B cell (primary cell): ENCODE measurements at regions not wholly inside any gene's neighbourhood (a gene's known extent, or its start where the extent isn't known, plus 50 kb on each side); places are given as distances from the start of the nearest gene placed in this dataset.

ENCODE experiments used
- ATAC-seq: fragments of 200-7000 bp; cut with Tn5 transposase; one replicate; pipeline ENCODE4 v1.10.0; 2021; ENCODE audit warnings: low read depth, mild to moderate bottlenecking, moderate number of reproducible peaks, moderate library complexity
- CTCF ChIA-PET: fragments of 350-600 bp; sonication (Branson Sonifier 250); formaldehyde crosslinking; loops from one replicate; lab custom pipeline; 2021; ENCODE audit warnings: antibody characterized with exemption, inconsistent platforms; lab: Charles Lee
- POLR2A ChIA-PET: fragments of 350-600 bp; sonication (Branson Sonifier 250); formaldehyde crosslinking; loops from one replicate; lab custom pipeline; 2021; ENCODE audit warnings: antibody characterized with exemption; lab: Charles Lee
- DNase-seq: peaks from one replicate; pipeline ENCODE4 v3.0.0; 2013
- H2AFZ ChIP-seq: 2 replicates; pipeline ENCODE4 v1.6.1; 2012; ENCODE audit warnings: mild to moderate bottlenecking, low read depth, low read length; ENCODE audit not compliant: insufficient read depth, poor library complexity, severe bottlenecking
- H3K27ac ChIP-seq, 2 donors: 1 replicate in 1 of 2; 2 replicates in 1 of 2; pipeline ENCODE4 v1.5.1; 2012 to 2013; ENCODE audit warnings: low read length in 2 of 2, mild to moderate bottlenecking in 2 of 2, moderate library complexity in 1 of 2
- H3K27me3 ChIP-seq, 4 experiments: fragments of 200-600 bp in 1 of 4; sonication (generic) in 1 of 4; replicated peaks in 1 of 4; 1 replicate in 2 of 4; 2 replicates in 2 of 4; pipeline versions ENCODE4 v1.6.1 to v1.7.0; 2013 to 2016; ENCODE audit warnings: low read length in 3 of 4, mild to moderate bottlenecking in 2 of 4, mixed read lengths in 1 of 4, moderate library complexity in 1 of 4; ENCODE audit not compliant: insufficient read depth in 4 of 4, control insufficient read depth in 3 of 4; ENCODE audit errors: control extremely low read depth in 1 of 4
- H3K36me3 ChIP-seq, 2 experiments: replicated peaks in 1 of 2; 1 replicate in 1 of 2; 2 replicates in 1 of 2; pipeline versions ENCODE4 v1.6.1 to v1.7.1; 2013; ENCODE audit warnings: low read length in 1 of 2; ENCODE audit not compliant: insufficient read depth in 2 of 2, control insufficient read depth in 1 of 2; ENCODE audit errors: control extremely low read depth in 1 of 2, extremely low read depth in 1 of 2
- H3K4me1 ChIP-seq, 2 donors: fragments of 200-600 bp in 1 of 2; sonication (generic) in 1 of 2; 1 replicate in 1 of 2; 2 replicates in 1 of 2; pipeline versions ENCODE4 v1.5.1 to v1.6.1; 2013 to 2017; ENCODE audit warnings: low read length in 2 of 2; ENCODE audit not compliant: control insufficient read depth in 2 of 2, insufficient read depth in 2 of 2
- H3K4me2 ChIP-seq: replicated peaks from 2 replicates; pipeline ENCODE3; 2012; ENCODE audit warnings: mild to moderate bottlenecking, low read depth, low read length; ENCODE audit not compliant: poor library complexity, severe bottlenecking
- H3K4me3 ChIP-seq, 5 experiments: fragments of 200-600 bp in 1 of 5; sonication (generic) in 1 of 5; 1 replicate in 3 of 5; 2 replicates in 2 of 5; pipeline versions ENCODE4 v1.5.1 to v1.7.0; 2011 to 2016; ENCODE audit warnings: low read length in 4 of 5, mild to moderate bottlenecking in 4 of 5, low read depth in 2 of 5, control low read depth in 1 of 5, moderate library complexity in 1 of 5; ENCODE audit not compliant: insufficient read depth in 1 of 5; ENCODE audit errors: control extremely low read depth in 1 of 5, extremely low read depth in 1 of 5
- H3K79me2 ChIP-seq: fragments of 200-600 bp; sonication (generic); one replicate; pipeline ENCODE4 v1.6.0; 2016; ENCODE audit warnings: low read length; ENCODE audit not compliant: control insufficient read depth, insufficient read depth
- H3K9ac ChIP-seq: fragments of 200-600 bp; sonication (generic); 2 replicates; pipeline ENCODE4 v1.6.1; 2017; ENCODE audit warnings: mild to moderate bottlenecking, low read length, moderate library complexity
- H3K9me3 ChIP-seq, 3 donors: one replicate each; pipeline versions ENCODE4 v1.6.1 to v1.7.1; 2013; ENCODE audit warnings: low read length in 2 of 3; ENCODE audit not compliant: control insufficient read depth in 2 of 3, insufficient read depth in 1 of 3; ENCODE audit errors: control extremely low read depth in 1 of 3
- H4K20me1 ChIP-seq: 2 replicates; pipeline ENCODE4 v1.6.0; 2012; ENCODE audit warnings: mild to moderate bottlenecking, low read length; ENCODE audit not compliant: insufficient read depth, control insufficient read depth, poor library complexity, severe bottlenecking
- H3K27ac Mint-ChIP-seq: one replicate; pipeline ENCODE4 v1.8.0; 2021; ENCODE audit warnings: mixed read lengths
- H3K27me3 Mint-ChIP-seq: one replicate; pipeline ENCODE4 v1.8.0; 2021; ENCODE audit warnings: mixed read lengths
- H3K4me1 Mint-ChIP-seq: one replicate; pipeline ENCODE4 v1.8.0; 2021; ENCODE audit warnings: mixed read lengths
- H3K4me3 Mint-ChIP-seq: one replicate; pipeline ENCODE4 v1.8.0; 2021; ENCODE audit warnings: mixed read lengths
- H3K9me3 Mint-ChIP-seq: one replicate; pipeline ENCODE4 v1.8.0; 2022; ENCODE audit warnings: mixed read lengths; ENCODE audit not compliant: insufficient read depth
- EZH2 ChIP-seq: IDR thresholded peaks from 2 replicates; pipeline ENCODE4 v1.6.1; 2012; ENCODE audit warnings: borderline replicate concordance, low read depth, mild to moderate bottlenecking, moderate library complexity, low read length; ENCODE audit not compliant: insufficient read depth, poor library complexity, severe bottlenecking
- WGBS: methylation state at CpG from one replicate; pipeline ENCODE4 v1.1.5; 2013; ENCODE audit warnings: missing lambda C conversion rate; ENCODE audit not compliant: insufficient coverage; 5-methylcytosine and 5-hydroxymethylcytosine counted together
- intact Hi-C: fragments of 100-400 bp; cut with micrococcal nuclease; formaldehyde crosslinking; loops from one replicate; pipeline ENCODE4 v1.10.0; 2022
- TF ChIP-seq, protein P1 (sequence below): fragments of 200-600 bp; IDR thresholded peaks from one replicate; pipeline ENCODE4 v1.8.0; 2022; ENCODE audit warnings: antibody characterized with exemption, mild to moderate bottlenecking

DNA sequence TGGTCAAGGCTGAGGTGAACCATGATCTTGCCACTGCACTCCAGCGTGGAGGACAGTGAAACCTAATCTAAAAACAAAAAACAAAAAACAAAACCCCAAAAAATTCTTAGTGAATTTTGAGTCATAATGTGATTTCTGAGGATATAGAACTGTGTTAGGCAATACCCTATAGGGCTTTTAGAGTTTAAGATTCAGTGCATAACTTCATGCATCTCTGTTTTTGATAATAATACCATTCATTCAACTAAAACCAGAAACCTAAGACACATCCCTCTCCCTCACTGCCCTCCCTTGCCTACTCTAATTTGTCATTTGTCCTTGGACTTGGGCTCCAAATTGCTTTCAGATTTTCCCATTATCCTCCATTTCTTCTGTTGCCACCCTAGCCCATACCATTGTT, 405.7 kb upstream of the EDIL3 start:
- Histone ChIP-seq H4K20me1 (no peaks in the 10 kb centered on the region), H3K27me3 (no peaks in the 10 kb centered on the region), H3K27ac (no peak overlapping the region), H3K4me3 (no peak overlapping the region), H2AFZ (no peak overlapping the region), H3K36me3 (no peaks in the 10 kb centered on the region), H3K4me1 (no peaks in the 10 kb centered on the region), H3K9ac (no peak overlapping the region), H3K4me2 (no peak overlapping the region), H3K79me2 (no peaks in the 10 kb centered on the region), H3K9me3 (no peaks in the 10 kb centered on the region)
- CTCF ChIA-PET: no interaction called here
- Mint-ChIP-seq H3K4me1 (no peaks in the 10 kb centered on the region), H3K27me3 (no peaks in the 10 kb centered on the region), H3K27ac (no peak overlapping the region), H3K4me3 (no peak overlapping the region), H3K9me3 (no peaks in the 10 kb centered on the region)
- no CpG with 5 or more reads among the region's 1 CpG for WGBS
- ATAC-seq (no peak), DNase-seq (no peak)
- TF ChIP-seq, protein P1, sequence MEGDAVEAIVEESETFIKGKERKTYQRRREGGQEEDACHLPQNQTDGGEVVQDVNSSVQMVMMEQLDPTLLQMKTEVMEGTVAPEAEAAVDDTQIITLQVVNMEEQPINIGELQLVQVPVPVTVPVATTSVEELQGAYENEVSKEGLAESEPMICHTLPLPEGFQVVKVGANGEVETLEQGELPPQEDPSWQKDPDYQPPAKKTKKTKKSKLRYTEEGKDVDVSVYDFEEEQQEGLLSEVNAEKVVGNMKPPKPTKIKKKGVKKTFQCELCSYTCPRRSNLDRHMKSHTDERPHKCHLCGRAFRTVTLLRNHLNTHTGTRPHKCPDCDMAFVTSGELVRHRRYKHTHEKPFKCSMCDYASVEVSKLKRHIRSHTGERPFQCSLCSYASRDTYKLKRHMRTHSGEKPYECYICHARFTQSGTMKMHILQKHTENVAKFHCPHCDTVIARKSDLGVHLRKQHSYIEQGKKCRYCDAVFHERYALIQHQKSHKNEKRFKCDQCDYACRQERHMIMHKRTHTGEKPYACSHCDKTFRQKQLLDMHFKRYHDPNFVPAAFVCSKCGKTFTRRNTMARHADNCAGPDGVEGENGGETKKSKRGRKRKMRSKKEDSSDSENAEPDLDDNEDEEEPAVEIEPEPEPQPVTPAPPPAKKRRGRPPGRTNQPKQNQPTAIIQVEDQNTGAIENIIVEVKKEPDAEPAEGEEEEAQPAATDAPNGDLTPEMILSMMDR: no peak
- TF ChIP-seq EZH2: no peak
- POLR2A ChIA-PET: no interaction called here
- intact Hi-C loops: no loop called here

DNA sequence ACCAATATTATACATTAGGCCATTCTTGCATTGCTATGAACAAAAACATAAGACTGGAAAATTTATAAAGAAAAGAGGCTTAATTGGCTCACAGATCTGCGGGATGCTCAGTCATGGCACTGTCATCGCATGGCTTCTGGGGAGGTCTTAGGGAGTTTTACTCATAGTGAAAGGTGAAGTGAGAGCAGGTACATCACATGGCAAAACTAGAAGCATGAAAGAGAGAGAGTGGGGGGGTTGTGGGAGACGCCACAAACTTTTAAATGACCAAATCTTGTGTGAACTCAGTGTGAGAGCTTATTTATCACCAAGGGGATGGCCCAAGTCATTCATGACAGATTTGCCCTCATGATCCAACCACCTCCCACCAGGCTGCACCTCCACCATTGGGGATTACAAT, 398.3 kb upstream of the EDIL3 start:
- Histone ChIP-seq H3K27ac (no peak overlapping the region), H3K4me2 (no peak overlapping the region), H4K20me1 (no peaks in the 10 kb centered on the region), H3K79me2 (no peaks in the 10 kb centered on the region), H3K9me3 (no peaks in the 10 kb centered on the region), H3K9ac (no peak overlapping the region), H3K27me3 (no peaks in the 10 kb centered on the region), H3K4me3 (no peak overlapping the region), H3K36me3 (no peaks in the 10 kb centered on the region), H3K4me1 (no peaks in the 10 kb centered on the region), H2AFZ (no peak overlapping the region)
- Mint-ChIP-seq H3K4me1 (no peaks in the 10 kb centered on the region), H3K27ac (no peak overlapping the region), H3K4me3 (no peak overlapping the region), H3K9me3 (no peaks in the 10 kb centered on the region), H3K27me3 (no peaks in the 10 kb centered on the region)
- ATAC-seq: no peak
- intact Hi-C loops: no loop called here
- ChIA-PET CTCF (no interaction called here), POLR2A (no interaction called here)
- 82% methylated on average over 3 of the region's 3 CpGs for WGBS
- DNase-seq: no peak
- no peak for TF ChIP-seq EZH2
- TF ChIP-seq, protein P1: no peak
